Stomach (tissue), 8 donors: ENCODE measurements at regions not wholly inside any gene's neighbourhood (a gene's known extent, or its start where the extent isn't known, plus 50 kb on each side); places are given as distances from the start of the nearest gene placed in this dataset.
A peak's percentile ranks its signal among the peaks of the same experiment; 100 is the strongest.
"Not testable (repeated sequence)": the region's sequence is repeated elsewhere in the genome, so short reads cannot be mapped to it uniquely, and the experiment has no call there.

ENCODE experiments used
- DNase-seq, 2 donors: peaks; one replicate each; pipeline versions ENCODE4 v3.0.0 to v3.0.0-alpha.2; 2013 to 2019
- H3K27ac ChIP-seq, 5 donors: fragments of 200-600 bp in 4 of 5; sonication (generic) in 4 of 5; one replicate each; pipeline ENCODE4 v1.5.1; 2013 to 2019; ENCODE audit warnings: mild to moderate bottlenecking in 1 of 5, moderate library complexity in 1 of 5
- H3K27me3 ChIP-seq, 3 donors: fragments of 200-600 bp; sonication (generic); one replicate each; pipeline ENCODE4 v1.5.1; 2017 to 2019; ENCODE audit warnings: mixed run types in 1 of 3
- H3K36me3 ChIP-seq, 4 donors: fragments of 200-600 bp; sonication (generic); 1 replicate in 3 of 4; 2 replicates in 1 of 4; pipeline ENCODE4 v1.5.1; 2016 to 2019
- H3K4me1 ChIP-seq, 4 donors: fragments of 200-600 bp; sonication (generic); one replicate each; pipeline ENCODE4 v1.5.1; 2016 to 2019
- H3K4me3 ChIP-seq, 4 donors: fragments of 200-600 bp; sonication (generic) in 3 of 4; one replicate each; pipeline ENCODE4 v1.5.1; 2016 to 2019; ENCODE audit warnings: mild to moderate bottlenecking in 1 of 4
- H3K9me3 ChIP-seq, 4 donors: fragments of 200-600 bp; sonication (generic); one replicate each; pipeline ENCODE4 v1.5.1; 2016 to 2019
- EP300 ChIP-seq: sonication (generic); formaldehyde crosslinking; IDR thresholded peaks from one replicate; pipeline ENCODE4 v1.6.1; 2017; ENCODE audit warnings: antibody characterized with exemption
- POLR2A ChIP-seq, 4 donors: fragments of 450-650 bp; IDR thresholded peaks; one replicate each; pipeline ENCODE4 v1.6.1; 2016; ENCODE audit warnings: antibody characterized with exemption in 4 of 4, control low read depth in 2 of 4, mild to moderate bottlenecking in 1 of 4, moderate library complexity in 1 of 4
- POLR2AphosphoS5 ChIP-seq, 3 donors: sonication (generic); formaldehyde crosslinking; IDR thresholded peaks; one replicate each; pipeline ENCODE4 v1.6.1; 2016; ENCODE audit warnings: antibody characterized with exemption in 3 of 3
- WGBS, 5 donors: extraction: QIAGEN DNeasy Blood & Tissue Kit in 3 of 5; methylation state at CpG; one replicate each; pipeline versions ENCODE4 v1.1.5 to v1.1.7; 2013 to 2018; 5-methylcytosine and 5-hydroxymethylcytosine counted together
- intact Hi-C: fragments of 100-400 bp; cut with DNase I; formaldehyde crosslinking; loops from one replicate; pipeline ENCODE4 v1.15.1; 2023; ENCODE audit warnings: low total_unique reads
- TF ChIP-seq, protein P1 (sequence below), 7 experiments: fragments of 450-650 bp in 4 of 7; fragments of 200-600 bp in 3 of 7; sonication (generic) in 3 of 7; IDR thresholded peaks; one replicate each; pipeline ENCODE4 v1.5.1; 2016 to 2019; ENCODE audit warnings: antibody characterized with exemption in 7 of 7, control low read depth in 2 of 7, mild to moderate bottlenecking in 1 of 7
- donor health status: healthy with polysubstance abuse.
- donor health status: Bipolar disorder and iron deficiency.
- donor health status: healthy.

GRCh38 chr11:50298182-50298988 is 265.7 kb downstream of the OR4C45 start:
- intact Hi-C loops: no loop called here
- H3K9me3 ChIP-seq: peaks cover 3 to 69% (median 40%) of the 10 kb centered on the region in 4 donors
- TF ChIP-seq, protein P1, sequence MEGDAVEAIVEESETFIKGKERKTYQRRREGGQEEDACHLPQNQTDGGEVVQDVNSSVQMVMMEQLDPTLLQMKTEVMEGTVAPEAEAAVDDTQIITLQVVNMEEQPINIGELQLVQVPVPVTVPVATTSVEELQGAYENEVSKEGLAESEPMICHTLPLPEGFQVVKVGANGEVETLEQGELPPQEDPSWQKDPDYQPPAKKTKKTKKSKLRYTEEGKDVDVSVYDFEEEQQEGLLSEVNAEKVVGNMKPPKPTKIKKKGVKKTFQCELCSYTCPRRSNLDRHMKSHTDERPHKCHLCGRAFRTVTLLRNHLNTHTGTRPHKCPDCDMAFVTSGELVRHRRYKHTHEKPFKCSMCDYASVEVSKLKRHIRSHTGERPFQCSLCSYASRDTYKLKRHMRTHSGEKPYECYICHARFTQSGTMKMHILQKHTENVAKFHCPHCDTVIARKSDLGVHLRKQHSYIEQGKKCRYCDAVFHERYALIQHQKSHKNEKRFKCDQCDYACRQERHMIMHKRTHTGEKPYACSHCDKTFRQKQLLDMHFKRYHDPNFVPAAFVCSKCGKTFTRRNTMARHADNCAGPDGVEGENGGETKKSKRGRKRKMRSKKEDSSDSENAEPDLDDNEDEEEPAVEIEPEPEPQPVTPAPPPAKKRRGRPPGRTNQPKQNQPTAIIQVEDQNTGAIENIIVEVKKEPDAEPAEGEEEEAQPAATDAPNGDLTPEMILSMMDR (IDR thresholded peaks at IDR 0.05): no peak
- TF ChIP-seq POLR2AphosphoS5 (IDR thresholded peaks at IDR 0.05) (no peak), POLR2A (IDR thresholded peaks at IDR 0.05) (no peak), EP300 (no peak)
- no peaks in the 10 kb centered on the region for H3K27me3 ChIP-seq
- 69 to 82% (median 76%) methylated on average over 24 to 59 of the region's 59 CpGs for WGBS, 5 donors
- peak in 1 of 2 donors; percentile 0 for DNase-seq
- H3K4me1 ChIP-seq: no peaks in the 10 kb centered on the region
- no peaks in the 10 kb centered on the region for H3K36me3 ChIP-seq
- H3K27ac ChIP-seq: no peak overlapping the region
- H3K4me3 ChIP-seq: no peak overlapping the region

DNA sequence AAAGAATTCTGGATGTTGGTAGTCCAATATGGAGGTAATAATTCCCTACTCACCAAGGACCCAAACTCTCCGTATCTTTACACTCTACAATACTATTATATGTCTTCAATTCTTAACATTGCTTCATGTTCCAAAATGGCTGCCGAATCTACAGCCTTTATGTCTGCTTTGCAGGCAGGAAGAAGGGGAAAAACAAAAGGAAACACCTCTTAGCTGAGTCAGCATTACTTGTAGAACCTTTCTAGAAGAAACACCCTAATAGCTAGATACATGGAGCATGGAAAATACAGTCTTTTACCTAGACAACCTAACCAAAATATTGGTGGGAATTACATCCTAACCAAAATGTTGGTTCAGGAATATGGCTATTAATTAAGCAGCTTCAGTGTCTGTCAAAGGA is 298.0 kb downstream of the OR4C45 start:
- H3K4me3 ChIP-seq, H3K27me3 ChIP-seq, intact Hi-C loops, H3K4me1 ChIP-seq, H3K36me3 ChIP-seq, H3K27ac ChIP-seq, DNase-seq: not testable (repeated sequence)
- H3K9me3 ChIP-seq: peaks cover 0 to 38% (median 29%) of the 10 kb centered on the region in 4 donors
- WGBS, 5 donors: 49 to 71% (median 56%) methylated on average over 2 of the region's 2 CpGs

GRCh38 chr11:50333861-50334260 is 301.2 kb downstream of the OR4C45 start:
- intact Hi-C loops: no loop called here
- Histone ChIP-seq H3K27ac (no peak overlapping the region), H3K9me3 (peaks cover 0 to 21% (median 18%) of the 10 kb centered on the region in 4 donors), H3K4me1 (no peaks in the 10 kb centered on the region), H3K4me3 (no peak overlapping the region), H3K27me3 (no peaks in the 10 kb centered on the region), H3K36me3 (no peaks in the 10 kb centered on the region)
- TF ChIP-seq POLR2AphosphoS5 (IDR thresholded peaks at IDR 0.05): no peak
- TF ChIP-seq EP300: no peak
- TF ChIP-seq, protein P1 (IDR thresholded peaks at IDR 0.05): no peak
- no peak for TF ChIP-seq POLR2A (IDR thresholded peaks at IDR 0.05)
- 44 to 87% (median 79%) methylated on average over 4 of the region's 4 CpGs for WGBS, 5 donors
- no peak for DNase-seq

GRCh38 chr11:50337432-50337831 is 304.8 kb downstream of the OR4C45 start:
- H3K4me3 ChIP-seq, H3K36me3 ChIP-seq, H3K4me1 ChIP-seq, H3K27ac ChIP-seq, H3K27me3 ChIP-seq, DNase-seq, intact Hi-C loops: not testable (repeated sequence)
- peaks cover 0 to 15% (median under 1%) of the 10 kb centered on the region in 4 donors for H3K9me3 ChIP-seq
- WGBS, 5 donors: 0% methylated on average over 1 of the region's 1 CpG; no CpG with 5 or more reads in 2 of the 5 donors

GRCh38 chr11:50348018-50348417 is 315.3 kb downstream of the OR4C45 start:
- no CpG with 5 or more reads among the region's 3 CpGs for WGBS, 5 donors
- H3K4me3 ChIP-seq, H3K9me3 ChIP-seq, H3K4me1 ChIP-seq, H3K27me3 ChIP-seq, H3K36me3 ChIP-seq, DNase-seq, H3K27ac ChIP-seq, intact Hi-C loops: not testable (repeated sequence)

GRCh38 chr11:50379484-50379883 is 346.8 kb downstream of the OR4C45 start:
- intact Hi-C loops: no loop called here
- WGBS, 5 donors: 80 to 92% (median 82%) methylated on average over 1 of the region's 1 CpG
- no peak overlapping the region for H3K4me3 ChIP-seq

More at GRCh38 chr11:50379484-50379883, 346.8 kb downstream of the OR4C45 start:
- Histone ChIP-seq H3K27me3 (no peaks in the 10 kb centered on the region), H3K9me3 (peaks cover 12 to 97% (median 82%) of the 10 kb centered on the region in 4 donors), H3K4me1 (no peaks in the 10 kb centered on the region), H3K36me3 (no peaks in the 10 kb centered on the region), H3K27ac (no peak overlapping the region)
- no peak for DNase-seq
- no peak for TF ChIP-seq POLR2A (IDR thresholded peaks at IDR 0.05)
